Esophagus muscularis mucosa (tissue), 4 donors: ENCODE measurements at regions not wholly inside any gene's neighbourhood (a gene's known extent, or its start where the extent isn't known, plus 50 kb on each side); places are given as distances from the start of the nearest gene placed in this dataset.

Experiments used
- DNase-seq: peaks from one replicate; pipeline ENCODE4 v3.0.0-alpha.2; 2017; ENCODE audit errors: extremely low spot score
- H3K27ac ChIP-seq, 4 donors: fragments of 200-600 bp; sonication (generic); replicated peaks in 1 of 4; 1 replicate in 3 of 4; 2 replicates in 1 of 4; pipeline ENCODE4 v1.5.1; 2016 to 2019; ENCODE audit warnings: mild to moderate bottlenecking in 1 of 4
- H3K27me3 ChIP-seq, 4 donors: fragments of 200-600 bp; sonication (generic); one replicate each; pipeline versions ENCODE4 v1.5.1 to v1.6.0; 2016 to 2019
- H3K36me3 ChIP-seq, 4 donors: fragments of 200-600 bp; sonication (generic); one replicate each; pipeline ENCODE4 v1.5.1; 2016 to 2019
- H3K4me1 ChIP-seq, 4 donors: fragments of 200-600 bp; sonication (generic); one replicate each; pipeline ENCODE4 v1.5.1; 2016 to 2019
- H3K4me3 ChIP-seq, 4 donors: fragments of 200-600 bp; sonication (generic); 1 replicate in 2 of 4; 2 replicates in 2 of 4; pipeline ENCODE4 v1.5.1; 2016 to 2019; ENCODE audit warnings: mild to moderate bottlenecking in 4 of 4, moderate library complexity in 1 of 4
- H3K9me3 ChIP-seq, 4 donors: fragments of 200-600 bp; sonication (generic); 1 replicate in 3 of 4; 2 replicates in 1 of 4; pipeline ENCODE4 v1.5.1; 2016 to 2019
- CTCF ChIP-seq, 3 experiments: fragments of 200-600 bp in 2 of 3; fragments of 450-650 bp in 1 of 3; sonication (generic) in 2 of 3; IDR thresholded peaks; one replicate each; pipeline ENCODE4 v1.5.1; 2017 to 2019; ENCODE audit warnings: antibody characterized with exemption in 3 of 3, mild to moderate bottlenecking in 2 of 3, moderate library complexity in 1 of 3
- EP300 ChIP-seq: sonication (generic); formaldehyde crosslinking; IDR thresholded peaks from one replicate; pipeline ENCODE4 v1.6.1; 2017; ENCODE audit warnings: antibody characterized with exemption
- POLR2A ChIP-seq: fragments of 450-650 bp; IDR thresholded peaks from one replicate; pipeline ENCODE4 v1.6.1; 2017; ENCODE audit warnings: antibody characterized with exemption, moderate library complexity, mild to moderate bottlenecking, low read depth
- POLR2AphosphoS5 ChIP-seq, 2 donors: sonication (generic); formaldehyde crosslinking; IDR thresholded peaks; one replicate each; pipeline ENCODE4 v1.6.1; 2017; ENCODE audit warnings: antibody characterized with exemption in 2 of 2
- WGBS: methylation state at CpG from one replicate; pipeline ENCODE4 v1.1.5; 2018; 5-methylcytosine and 5-hydroxymethylcytosine counted together
- intact Hi-C: fragments of 100-400 bp; cut with DNase I; formaldehyde crosslinking; loops from one replicate; pipeline ENCODE4 v1.15.1; 2023

GRCh38 chr5:93010616-93011015 lies 570.4 kb downstream of the NR2F1-AS1 start:
- no peak overlapping the region for H3K27ac ChIP-seq
- no peak for DNase-seq
- intact Hi-C loops = no loop called here
- TF ChIP-seq POLR2AphosphoS5 (IDR thresholded peaks at IDR 0.05) (no peak), CTCF (IDR thresholded peaks at IDR 0.05) (no peak), EP300 (no peak), POLR2A (no peak)
- H3K4me1 ChIP-seq = no peaks in the 10 kb centered on the region
- H3K4me3 ChIP-seq = no peak overlapping the region
- WGBS = 79% methylated on average over 1 of the region's 1 CpG
- no peaks in the 10 kb centered on the region for H3K36me3 ChIP-seq
- H3K9me3 ChIP-seq = no peaks in the 10 kb centered on the region
- H3K27me3 ChIP-seq = no peaks in the 10 kb centered on the region

GRCh38 chr5:93010037-93010436 lies 571.0 kb downstream of the NR2F1-AS1 start:
- no peaks in the 10 kb centered on the region for H3K4me1 ChIP-seq
- TF ChIP-seq POLR2A (no peak), CTCF (IDR thresholded peaks at IDR 0.05) (no peak), POLR2AphosphoS5 (IDR thresholded peaks at IDR 0.05) (no peak), EP300 (no peak)
- no peak overlapping the region for H3K4me3 ChIP-seq
- H3K9me3 ChIP-seq = no peaks in the 10 kb centered on the region
- 94% methylated on average over 2 of the region's 2 CpGs for WGBS
- intact Hi-C loops = no loop called here
- H3K27ac ChIP-seq = no peak overlapping the region
- no peaks in the 10 kb centered on the region for H3K36me3 ChIP-seq
- H3K27me3 ChIP-seq = no peaks in the 10 kb centered on the region
- DNase-seq = no peak

- Histone ChIP-seq H3K4me3 (no peak overlapping the region), H3K36me3 (no peaks in the 10 kb centered on the region), H3K9me3 (no peaks in the 10 kb centered on the region), H3K27me3 (no peaks in the 10 kb centered on the region), H3K4me1 (no peaks in the 10 kb centered on the region), H3K27ac (no peak overlapping the region)
- no peak for DNase-seq
- WGBS = 85% methylated on average over 7 of the region's 7 CpGs
- intact Hi-C loops = no loop called here
- TF ChIP-seq POLR2A (no peak), CTCF (IDR thresholded peaks at IDR 0.05) (no peak), EP300 (no peak), POLR2AphosphoS5 (IDR thresholded peaks at IDR 0.05) (no peak)
These were observed 572.4 kb downstream of the NR2F1-AS1 start for GRCh38 chr5:93008502-93009207.

GRCh38 chr5:93006915-93007314 lies 574.1 kb downstream of the NR2F1-AS1 start:
- TF ChIP-seq POLR2A (no peak), POLR2AphosphoS5 (IDR thresholded peaks at IDR 0.05) (no peak), CTCF (IDR thresholded peaks at IDR 0.05) (no peak), EP300 (no peak)
- no peaks in the 10 kb centered on the region for H3K9me3 ChIP-seq
- WGBS = 88% methylated on average over 2 of the region's 2 CpGs
- intact Hi-C loops = no loop called here
- no peak overlapping the region for H3K27ac ChIP-seq
- H3K4me1 ChIP-seq = no peaks in the 10 kb centered on the region
- DNase-seq = no peak
- no peak overlapping the region for H3K4me3 ChIP-seq
- H3K27me3 ChIP-seq = no peaks in the 10 kb centered on the region
- no peaks in the 10 kb centered on the region for H3K36me3 ChIP-seq

- no peak for TF ChIP-seq EP300
- no peak for TF ChIP-seq CTCF (IDR thresholded peaks at IDR 0.05)
- no peak for TF ChIP-seq POLR2AphosphoS5 (IDR thresholded peaks at IDR 0.05)
- no peak for TF ChIP-seq POLR2A
- Histone ChIP-seq H3K27me3 (no peaks in the 10 kb centered on the region), H3K9me3 (peaks cover 0 to 11% (median 5%) of the 10 kb centered on the region in 4 donors), H3K4me3 (peak overlapping the region in 1 of 4 donors; percentile 3), H3K36me3 (no peaks in the 10 kb centered on the region), H3K27ac (no peak overlapping the region), H3K4me1 (no peaks in the 10 kb centered on the region)
- intact Hi-C loops = no loop called here
- DNase-seq = no peak
- 30% methylated on average over 5 of the region's 5 CpGs for WGBS
These were observed 582.6 kb downstream of the NR2F1-AS1 start for GRCh38 chr5:92998456-92998855.
